SK-N-SH (cell line): ENCODE measurements at regions not wholly inside any gene's neighbourhood (a gene's known extent, or its start where the extent isn't known, plus 50 kb on each side); places are given as distances from the start of the nearest gene placed in this dataset.

Source experiments
- CTCF ChIA-PET: fragments of 300-600, 350-600 bp; formaldehyde crosslinking; extraction: SDS; loops from one replicate; lab custom pipeline; 2021; lab: Yijun Ruan, JAX
- POLR2A ChIA-PET: fragments of 350-600 bp; sonication (Branson Sonifier 250); formaldehyde crosslinking; extraction: SDS; loops from one replicate; lab custom pipeline; 2020; ENCODE audit warnings: antibody characterized with exemption, inconsistent platforms; lab: Yijun Ruan, JAX
- DNase-seq: peaks from one replicate; pipeline ENCODE4 v3.0.0; 2012
- H2AFZ ChIP-seq: fragments of 200-600 bp; sonication (generic); 2 replicates; pipeline ENCODE4 v1.8.1; 2016; ENCODE audit warnings: antibody characterized with exemption, mild to moderate bottlenecking, low read depth
- H3F3A ChIP-seq: fragments of 200-600 bp; sonication (generic); replicated peaks from 2 replicates; pipeline ENCODE3; 2016; ENCODE audit warnings: antibody characterized with exemption, mild to moderate bottlenecking; ENCODE audit not compliant: insufficient read depth
- H3K27ac ChIP-seq, 2 experiments: fragments of 200-500 bp in 1 of 2; fragments of 200-600 bp in 1 of 2; sonication (Bioruptor generic) in 1 of 2; sonication (generic), shearing (Covaris generic) in 1 of 2; 2 replicates each; pipeline versions ENCODE4 v1.5.1 to v1.6.1; 2014 to 2016; ENCODE audit warnings: low read depth in 2 of 2, inconsistent platforms in 1 of 2, low read length in 1 of 2, mild to moderate bottlenecking in 1 of 2, mixed read lengths in 1 of 2
- H3K27me3 ChIP-seq: fragments of 200-600 bp; sonication (generic), shearing (Covaris generic); 2 replicates; pipeline ENCODE4 v1.6.1; 2016; ENCODE audit warnings: mixed run types; ENCODE audit not compliant: insufficient read depth
- H3K36me3 ChIP-seq, 2 experiments: fragments of 200-500 bp in 1 of 2; fragments of 200-600 bp in 1 of 2; sonication (Bioruptor generic) in 1 of 2; sonication (generic) in 1 of 2; replicated peaks in 1 of 2; 2 replicates each; pipeline versions ENCODE3 to v1.5.1; 2014 to 2016; ENCODE audit warnings: low read length in 1 of 2, mild to moderate bottlenecking in 1 of 2; ENCODE audit not compliant: insufficient read depth in 2 of 2, control insufficient read depth in 1 of 2
- H3K4me1 ChIP-seq, 2 experiments: fragments of 200-500 bp in 1 of 2; fragments of 200-600 bp in 1 of 2; sonication (Bioruptor generic) in 1 of 2; sonication (generic), shearing (Covaris generic) in 1 of 2; 2 replicates each; pipeline versions ENCODE4 v1.5.1 to v1.6.1; 2014 to 2016; ENCODE audit warnings: low read depth in 1 of 2, low read length in 1 of 2, mixed run types in 1 of 2; ENCODE audit not compliant: insufficient read depth in 2 of 2, control insufficient read depth in 1 of 2
- H3K4me2 ChIP-seq: fragments of 200-600 bp; sonication (generic), shearing (Covaris generic); 2 replicates; pipeline ENCODE4 v1.6.1; 2017; ENCODE audit warnings: mixed run types
- H3K4me3 ChIP-seq, 2 experiments: fragments of 200-500 bp in 1 of 2; fragments of 200-600 bp in 1 of 2; sonication (Bioruptor generic) in 1 of 2; sonication (generic), shearing (Covaris generic) in 1 of 2; 2 replicates each; pipeline versions ENCODE4 v1.5.1 to v1.8.1; 2014 to 2016; ENCODE audit warnings: low read depth in 2 of 2, inconsistent platforms in 1 of 2, low read length in 1 of 2, mild to moderate bottlenecking in 1 of 2, mixed read lengths in 1 of 2, moderate library complexity in 1 of 2
- H3K79me2 ChIP-seq: fragments of 200-600 bp; sonication (generic); 2 replicates; pipeline ENCODE4 v1.8.1; 2017; ENCODE audit warnings: mild to moderate bottlenecking; ENCODE audit not compliant: insufficient read depth
- H3K9ac ChIP-seq: fragments of 200-600 bp; sonication (generic); 2 replicates; pipeline ENCODE4 v1.6.1; 2017; ENCODE audit warnings: mixed run types
- H3K9me2 ChIP-seq: fragments of 200-600 bp; sonication (generic); 2 replicates; pipeline ENCODE4 v1.6.1; 2017; ENCODE audit warnings: mixed run types
- H3K9me3 ChIP-seq: fragments of 200-600 bp; sonication (generic); 2 replicates; pipeline ENCODE4 v1.6.1; 2017; ENCODE audit warnings: mixed run types, mild to moderate bottlenecking, moderate library complexity
- H4K20me1 ChIP-seq: fragments of 200-600 bp; sonication (generic); 2 replicates; pipeline ENCODE4 v1.6.1; 2017; ENCODE audit warnings: mild to moderate bottlenecking, mixed run types; ENCODE audit not compliant: insufficient read depth
- CHD2 ChIP-seq: fragments of 150-350 bp; IDR thresholded peaks from 2 replicates; pipeline ENCODE4 v1.6.1; 2018; ENCODE audit warnings: low read length; ENCODE audit not compliant: partially characterized antibody
- CTCF ChIP-seq: fragments of 200-600 bp; sonication (generic); IDR thresholded peaks from 2 replicates; pipeline ENCODE4 v1.6.1; 2017; ENCODE audit warnings: antibody characterized with exemption, mild to moderate bottlenecking, moderate library complexity
- ELF1 ChIP-seq: IDR thresholded peaks from 2 replicates; pipeline ENCODE4 v1.4.0; 2012
- EP300 ChIP-seq, 2 experiments: IDR thresholded peaks; 2 replicates each; pipeline versions ENCODE4 v1.4.0 to v1.6.1; 2012; ENCODE audit warnings: borderline replicate concordance in 1 of 2, low read depth in 1 of 2, low read length in 1 of 2
- FOXJ3 ChIP-seq: sonication (generic); formaldehyde crosslinking; IDR thresholded peaks from 2 replicates; pipeline ENCODE4 v1.5.1; 2020; ENCODE audit warnings: mild to moderate bottlenecking, missing genetic modification reagents
- GABPA ChIP-seq: IDR thresholded peaks from 2 replicates; pipeline ENCODE4 v1.4.0; 2012; ENCODE audit warnings: low read depth, mild to moderate bottlenecking
- MAX ChIP-seq: IDR thresholded peaks from 2 replicates; pipeline ENCODE4 v1.4.0; 2012; ENCODE audit warnings: low read depth
- NRF1 ChIP-seq: IDR thresholded peaks from 2 replicates; pipeline ENCODE4 v1.6.1; 2012; ENCODE audit warnings: low read depth, mild to moderate bottlenecking, low read length
- PBX3 ChIP-seq: IDR thresholded peaks from 2 replicates; pipeline ENCODE4; 2012
- POLR2AphosphoS5 ChIP-seq: IDR thresholded peaks from 2 replicates; pipeline ENCODE4 v1.6.1; 2012; ENCODE audit warnings: low read depth, low read length
- REST ChIP-seq: IDR thresholded peaks from 2 replicates; pipeline ENCODE4 v1.6.1; 2012; ENCODE audit warnings: mild to moderate bottlenecking, low read depth, low read length, moderate library complexity
- RFX5 ChIP-seq: IDR thresholded peaks from 2 replicates; pipeline ENCODE4 v1.6.1; 2012; ENCODE audit warnings: mild to moderate bottlenecking, improper control_type of control experiment, low read length
- SIN3A ChIP-seq: IDR thresholded peaks from 2 replicates; pipeline ENCODE4 v1.6.1; 2012; ENCODE audit warnings: low read depth, mild to moderate bottlenecking, low read length, moderate library complexity, borderline replicate concordance
- SMC3 ChIP-seq: IDR thresholded peaks from 2 replicates; pipeline ENCODE4 v1.6.1; 2012; ENCODE audit warnings: low read depth, low read length, improper control_type of control experiment
- TAF1 ChIP-seq: IDR thresholded peaks from 2 replicates; pipeline ENCODE4 v1.6.1; 2012; ENCODE audit warnings: low read depth, mild to moderate bottlenecking, low read length, moderate library complexity, borderline replicate concordance
- TEAD4 ChIP-seq: IDR thresholded peaks from 2 replicates; pipeline ENCODE4 v1.4.0; 2012; ENCODE audit warnings: mild to moderate bottlenecking, borderline replicate concordance; ENCODE audit not compliant: insufficient read depth
- USF1 ChIP-seq: IDR thresholded peaks from 2 replicates; pipeline ENCODE4 v1.4.0; 2012; ENCODE audit warnings: low read depth, borderline replicate concordance
- USF2 ChIP-seq: fragments of 150-350 bp; IDR thresholded peaks from 2 replicates; pipeline ENCODE4 v1.6.1; 2017; ENCODE audit warnings: antibody characterized with exemption, low read length, low read depth, borderline replicate concordance
- WGBS: methylation state at CpG from one replicate; pipeline ENCODE4 v1.1.6; 2017; ENCODE audit warnings: low lambda C conversion rate; 5-methylcytosine and 5-hydroxymethylcytosine counted together

GRCh38 chr6:22636452-22636851 lies 67.1 kb downstream of the HDGFL1 start:
- H3K27me3 ChIP-seq: no peaks in the 10 kb centered on the region
- no peaks in the 10 kb centered on the region for H3K9me3 ChIP-seq
- no peaks in the 10 kb centered on the region for H3K79me2 ChIP-seq
- no peak for TF ChIP-seq USF2
- TF ChIP-seq MAX: no peak
- TF ChIP-seq GABPA: no peak
- no peak for TF ChIP-seq EP300 (IDR thresholded peaks at IDR 0.05; ENCODE audit: borderline replicate concordance in 1 of 2, low read depth in 1 of 2, low read length in 1 of 2)
- TF ChIP-seq TAF1: no peak
- H3F3A ChIP-seq: no peaks in the 10 kb centered on the region
- peaks cover 0 to 7% of the 10 kb centered on the region in 2 experiments; a peak in 1 of 4 replicates for H3K4me1 ChIP-seq
- WGBS: 93% methylated on average over 4 of the region's 4 CpGs
- no peak overlapping the region for H3K4me2 ChIP-seq
- no peaks in the 10 kb centered on the region for H3K36me3 ChIP-seq
- no peak overlapping the region for H3K9ac ChIP-seq
- no peak for DNase-seq
- no peaks in the 10 kb centered on the region for H3K9me2 ChIP-seq
- ChIA-PET CTCF (interaction anchor here (1.2 kb wide), 1 partner anchor 11 kb away, joined by 3 read pairs; no protein-coding TSS in a partner anchor), POLR2A (no interaction called here)
- no peaks in the 10 kb centered on the region for H4K20me1 ChIP-seq
- H2AFZ ChIP-seq: no peak overlapping the region
- no peak overlapping the region; a peak in 1 of 4 replicates for H3K27ac ChIP-seq
- H3K4me3 ChIP-seq: no peak overlapping the region

- Histone ChIP-seq H4K20me1 (no peaks in the 10 kb centered on the region), H3K4me3 (no peak overlapping the region), H3K27me3 (no peaks in the 10 kb centered on the region), H3K4me1 (peaks cover 0 to 3% of the 10 kb centered on the region in 2 experiments; a peak in 1 of 4 replicates), H3K9me2 (no peaks in the 10 kb centered on the region), H3F3A (no peaks in the 10 kb centered on the region), H3K9ac (no peak overlapping the region), H3K79me2 (no peaks in the 10 kb centered on the region), H3K4me2 (no peak overlapping the region), H3K27ac (no peak overlapping the region), H3K36me3 (no peaks in the 10 kb centered on the region), H2AFZ (no peak overlapping the region), H3K9me3 (no peaks in the 10 kb centered on the region)
- POLR2A ChIA-PET: no interaction called here
- no peak for DNase-seq
- CTCF ChIA-PET: no interaction called here
- WGBS: 87% methylated on average over 6 of the region's 6 CpGs
- no peak for TF ChIP-seq POLR2AphosphoS5
- TF ChIP-seq CHD2: no peak
- no peak for TF ChIP-seq USF1
- TF ChIP-seq SMC3: no peak
- TF ChIP-seq CTCF: no peak
- TF ChIP-seq TEAD4: no peak
- TF ChIP-seq GABPA: no peak
- no peak for TF ChIP-seq PBX3
- no peak for TF ChIP-seq ELF1
- TF ChIP-seq RFX5: no peak
- TF ChIP-seq MAX: no peak
- no peak for TF ChIP-seq SIN3A
- no peak for TF ChIP-seq TAF1
- TF ChIP-seq REST: no peak
- no peak for TF ChIP-seq FOXJ3
- TF ChIP-seq NRF1: no peak
Observed at GRCh38 chr6:22637782-22638181, 68.4 kb downstream of the HDGFL1 start.
